B cell (primary cell): ENCODE measurements at regions not wholly inside any gene's neighbourhood (a gene's known extent, or its start where the extent isn't known, plus 50 kb on each side); places are given as distances from the start of the nearest gene placed in this dataset.

ENCODE experiments used
- ATAC-seq: fragments of 200-7000 bp; cut with Tn5 transposase; one replicate; pipeline ENCODE4 v1.10.0; 2021; ENCODE audit warnings: low read depth, mild to moderate bottlenecking, moderate number of reproducible peaks, moderate library complexity
- CTCF ChIA-PET: fragments of 350-600 bp; sonication (Branson Sonifier 250); formaldehyde crosslinking; loops from one replicate; lab custom pipeline; 2021; ENCODE audit warnings: antibody characterized with exemption, inconsistent platforms; lab: Charles Lee
- POLR2A ChIA-PET: fragments of 350-600 bp; sonication (Branson Sonifier 250); formaldehyde crosslinking; loops from one replicate; lab custom pipeline; 2021; ENCODE audit warnings: antibody characterized with exemption; lab: Charles Lee
- DNase-seq: peaks from one replicate; pipeline ENCODE4 v3.0.0; 2013
- H2AFZ ChIP-seq: 2 replicates; pipeline ENCODE4 v1.6.1; 2012; ENCODE audit warnings: mild to moderate bottlenecking, low read depth, low read length; ENCODE audit not compliant: insufficient read depth, poor library complexity, severe bottlenecking
- H3K27ac ChIP-seq, 2 donors: 1 replicate in 1 of 2; 2 replicates in 1 of 2; pipeline ENCODE4 v1.5.1; 2012 to 2013; ENCODE audit warnings: low read length in 2 of 2, mild to moderate bottlenecking in 2 of 2, moderate library complexity in 1 of 2
- H3K27me3 ChIP-seq, 4 experiments: fragments of 200-600 bp in 1 of 4; sonication (generic) in 1 of 4; replicated peaks in 1 of 4; 1 replicate in 2 of 4; 2 replicates in 2 of 4; pipeline versions ENCODE4 v1.6.1 to v1.7.0; 2013 to 2016; ENCODE audit warnings: low read length in 3 of 4, mild to moderate bottlenecking in 2 of 4, mixed read lengths in 1 of 4, moderate library complexity in 1 of 4; ENCODE audit not compliant: insufficient read depth in 4 of 4, control insufficient read depth in 3 of 4; ENCODE audit errors: control extremely low read depth in 1 of 4
- H3K36me3 ChIP-seq, 2 experiments: replicated peaks in 1 of 2; 1 replicate in 1 of 2; 2 replicates in 1 of 2; pipeline versions ENCODE4 v1.6.1 to v1.7.1; 2013; ENCODE audit warnings: low read length in 1 of 2; ENCODE audit not compliant: insufficient read depth in 2 of 2, control insufficient read depth in 1 of 2; ENCODE audit errors: control extremely low read depth in 1 of 2, extremely low read depth in 1 of 2
- H3K4me1 ChIP-seq, 2 donors: fragments of 200-600 bp in 1 of 2; sonication (generic) in 1 of 2; 1 replicate in 1 of 2; 2 replicates in 1 of 2; pipeline versions ENCODE4 v1.5.1 to v1.6.1; 2013 to 2017; ENCODE audit warnings: low read length in 2 of 2; ENCODE audit not compliant: control insufficient read depth in 2 of 2, insufficient read depth in 2 of 2
- H3K4me2 ChIP-seq: replicated peaks from 2 replicates; pipeline ENCODE3; 2012; ENCODE audit warnings: mild to moderate bottlenecking, low read depth, low read length; ENCODE audit not compliant: poor library complexity, severe bottlenecking
- H3K4me3 ChIP-seq, 5 experiments: fragments of 200-600 bp in 1 of 5; sonication (generic) in 1 of 5; 1 replicate in 3 of 5; 2 replicates in 2 of 5; pipeline versions ENCODE4 v1.5.1 to v1.7.0; 2011 to 2016; ENCODE audit warnings: low read length in 4 of 5, mild to moderate bottlenecking in 4 of 5, low read depth in 2 of 5, control low read depth in 1 of 5, moderate library complexity in 1 of 5; ENCODE audit not compliant: insufficient read depth in 1 of 5; ENCODE audit errors: control extremely low read depth in 1 of 5, extremely low read depth in 1 of 5
- H3K79me2 ChIP-seq: fragments of 200-600 bp; sonication (generic); one replicate; pipeline ENCODE4 v1.6.0; 2016; ENCODE audit warnings: low read length; ENCODE audit not compliant: control insufficient read depth, insufficient read depth
- H3K9ac ChIP-seq: fragments of 200-600 bp; sonication (generic); 2 replicates; pipeline ENCODE4 v1.6.1; 2017; ENCODE audit warnings: mild to moderate bottlenecking, low read length, moderate library complexity
- H3K9me3 ChIP-seq, 3 donors: one replicate each; pipeline versions ENCODE4 v1.6.1 to v1.7.1; 2013; ENCODE audit warnings: low read length in 2 of 3; ENCODE audit not compliant: control insufficient read depth in 2 of 3, insufficient read depth in 1 of 3; ENCODE audit errors: control extremely low read depth in 1 of 3
- H4K20me1 ChIP-seq: 2 replicates; pipeline ENCODE4 v1.6.0; 2012; ENCODE audit warnings: mild to moderate bottlenecking, low read length; ENCODE audit not compliant: insufficient read depth, control insufficient read depth, poor library complexity, severe bottlenecking
- H3K27ac Mint-ChIP-seq: one replicate; pipeline ENCODE4 v1.8.0; 2021; ENCODE audit warnings: mixed read lengths
- H3K27me3 Mint-ChIP-seq: one replicate; pipeline ENCODE4 v1.8.0; 2021; ENCODE audit warnings: mixed read lengths
- H3K4me1 Mint-ChIP-seq: one replicate; pipeline ENCODE4 v1.8.0; 2021; ENCODE audit warnings: mixed read lengths
- H3K4me3 Mint-ChIP-seq: one replicate; pipeline ENCODE4 v1.8.0; 2021; ENCODE audit warnings: mixed read lengths
- H3K9me3 Mint-ChIP-seq: one replicate; pipeline ENCODE4 v1.8.0; 2022; ENCODE audit warnings: mixed read lengths; ENCODE audit not compliant: insufficient read depth
- CTCF ChIP-seq: fragments of 200-600 bp; IDR thresholded peaks from one replicate; pipeline ENCODE4 v1.8.0; 2022; ENCODE audit warnings: antibody characterized with exemption, mild to moderate bottlenecking
- EZH2 ChIP-seq: IDR thresholded peaks from 2 replicates; pipeline ENCODE4 v1.6.1; 2012; ENCODE audit warnings: borderline replicate concordance, low read depth, mild to moderate bottlenecking, moderate library complexity, low read length; ENCODE audit not compliant: insufficient read depth, poor library complexity, severe bottlenecking
- WGBS: methylation state at CpG from one replicate; pipeline ENCODE4 v1.1.5; 2013; ENCODE audit warnings: missing lambda C conversion rate; ENCODE audit not compliant: insufficient coverage; 5-methylcytosine and 5-hydroxymethylcytosine counted together
- intact Hi-C: fragments of 100-400 bp; cut with micrococcal nuclease; formaldehyde crosslinking; loops from one replicate; pipeline ENCODE4 v1.10.0; 2022

GRCh38 chr3:103889675-103890074, 1454.9 kb downstream of the ZPLD1 start:
- no peak overlapping the region for H3K27ac ChIP-seq
- Mint-ChIP-seq H3K4me3 (no peak overlapping the region), H3K9me3 (no peaks in the 10 kb centered on the region), H3K27ac (no peak overlapping the region), H3K4me1 (no peaks in the 10 kb centered on the region), H3K27me3 (no peaks in the 10 kb centered on the region)
- no peaks in the 10 kb centered on the region for H3K4me1 ChIP-seq
- H3K36me3 ChIP-seq = no peaks in the 10 kb centered on the region
- no peaks in the 10 kb centered on the region for H4K20me1 ChIP-seq
- ATAC-seq (no peak), DNase-seq (no peak)
- CTCF ChIA-PET = no interaction called here
- H3K79me2 ChIP-seq = no peaks in the 10 kb centered on the region
- intact Hi-C loops = no loop called here
- H2AFZ ChIP-seq = no peak overlapping the region
- H3K4me3 ChIP-seq = no peak overlapping the region
- no peak overlapping the region for H3K4me2 ChIP-seq
- TF ChIP-seq CTCF = no peak
- no peak for TF ChIP-seq EZH2
- no peak overlapping the region for H3K9ac ChIP-seq
- no peaks in the 10 kb centered on the region for H3K9me3 ChIP-seq
- H3K27me3 ChIP-seq = no peaks in the 10 kb centered on the region
- POLR2A ChIA-PET = no interaction called here
- WGBS = 80% methylated on average over 1 of the region's 1 CpG

- H3K9me3 ChIP-seq = no peaks in the 10 kb centered on the region
- H3K4me1 ChIP-seq = no peaks in the 10 kb centered on the region
- no peaks in the 10 kb centered on the region for H3K27me3 Mint-ChIP-seq
- ATAC-seq (no peak), DNase-seq (no peak)
- CTCF ChIA-PET = no interaction called here
- no peaks in the 10 kb centered on the region for H3K4me1 Mint-ChIP-seq
- POLR2A ChIA-PET = no interaction called here
- 78% methylated on average over 1 of the region's 5 CpGs for WGBS
- no peak overlapping the region for H3K4me3 Mint-ChIP-seq
- H3K27ac Mint-ChIP-seq = no peak overlapping the region
- H3K27me3 ChIP-seq = no peaks in the 10 kb centered on the region
- no peak overlapping the region for H2AFZ ChIP-seq
- TF ChIP-seq CTCF (no peak), EZH2 (no peak)
- no peak overlapping the region for H3K27ac ChIP-seq
- H3K9ac ChIP-seq = no peak overlapping the region
- intact Hi-C loops = no loop called here
- H3K36me3 ChIP-seq = no peaks in the 10 kb centered on the region
- H3K4me3 ChIP-seq = no peak overlapping the region
- no peaks in the 10 kb centered on the region for H3K79me2 ChIP-seq
- no peaks in the 10 kb centered on the region for H3K9me3 Mint-ChIP-seq
- H4K20me1 ChIP-seq = no peaks in the 10 kb centered on the region
- H3K4me2 ChIP-seq = no peak overlapping the region
Measured at GRCh38 chr3:103894162-103894822, 1459.5 kb downstream of the ZPLD1 start.
